GM10266 (cell line): ENCODE measurements at regions not wholly inside any gene's neighbourhood (a gene's known extent, or its start where the extent isn't known, plus 50 kb on each side); places are given as distances from the start of the nearest gene placed in this dataset.
"Not testable (repeated sequence)": the region's sequence is repeated elsewhere in the genome, so short reads cannot be mapped to it uniquely, and the experiment has no call there.

Experiments used
- DNase-seq: peaks from one replicate; pipeline ENCODE4 v3.0.0; 2012; ENCODE audit errors: extremely low spot score
- TF ChIP-seq, protein P1 (sequence below): IDR thresholded peaks from 2 replicates; pipeline ENCODE4 v1.5.1; 2012; ENCODE audit warnings: mild to moderate bottlenecking, low read depth; ENCODE audit not compliant: control insufficient read depth, insufficient read depth; ENCODE audit errors: missing control alignments

DNA sequence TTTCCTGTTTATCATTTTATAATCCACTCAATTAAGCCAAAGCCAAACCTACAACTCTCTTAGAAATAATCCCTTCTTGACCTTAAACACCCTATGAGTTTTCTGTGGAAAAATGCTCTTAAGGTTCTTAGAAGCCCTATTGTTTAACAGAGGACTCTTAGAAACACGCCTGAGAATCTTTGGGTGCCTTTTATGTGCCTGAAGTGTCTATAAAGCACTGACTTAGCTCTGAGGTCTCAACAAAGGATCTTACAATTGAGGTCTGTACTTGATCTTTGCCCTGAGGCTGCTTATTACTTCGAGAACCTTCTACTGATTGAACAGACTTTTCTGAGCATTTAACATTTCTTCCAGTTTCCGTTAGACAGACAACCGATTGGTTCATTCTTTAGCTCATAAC is 353.3 kb upstream of the SORCS1 start:
- TF ChIP-seq, protein P1, sequence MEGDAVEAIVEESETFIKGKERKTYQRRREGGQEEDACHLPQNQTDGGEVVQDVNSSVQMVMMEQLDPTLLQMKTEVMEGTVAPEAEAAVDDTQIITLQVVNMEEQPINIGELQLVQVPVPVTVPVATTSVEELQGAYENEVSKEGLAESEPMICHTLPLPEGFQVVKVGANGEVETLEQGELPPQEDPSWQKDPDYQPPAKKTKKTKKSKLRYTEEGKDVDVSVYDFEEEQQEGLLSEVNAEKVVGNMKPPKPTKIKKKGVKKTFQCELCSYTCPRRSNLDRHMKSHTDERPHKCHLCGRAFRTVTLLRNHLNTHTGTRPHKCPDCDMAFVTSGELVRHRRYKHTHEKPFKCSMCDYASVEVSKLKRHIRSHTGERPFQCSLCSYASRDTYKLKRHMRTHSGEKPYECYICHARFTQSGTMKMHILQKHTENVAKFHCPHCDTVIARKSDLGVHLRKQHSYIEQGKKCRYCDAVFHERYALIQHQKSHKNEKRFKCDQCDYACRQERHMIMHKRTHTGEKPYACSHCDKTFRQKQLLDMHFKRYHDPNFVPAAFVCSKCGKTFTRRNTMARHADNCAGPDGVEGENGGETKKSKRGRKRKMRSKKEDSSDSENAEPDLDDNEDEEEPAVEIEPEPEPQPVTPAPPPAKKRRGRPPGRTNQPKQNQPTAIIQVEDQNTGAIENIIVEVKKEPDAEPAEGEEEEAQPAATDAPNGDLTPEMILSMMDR, result no peak
- no peak for DNase-seq

DNA sequence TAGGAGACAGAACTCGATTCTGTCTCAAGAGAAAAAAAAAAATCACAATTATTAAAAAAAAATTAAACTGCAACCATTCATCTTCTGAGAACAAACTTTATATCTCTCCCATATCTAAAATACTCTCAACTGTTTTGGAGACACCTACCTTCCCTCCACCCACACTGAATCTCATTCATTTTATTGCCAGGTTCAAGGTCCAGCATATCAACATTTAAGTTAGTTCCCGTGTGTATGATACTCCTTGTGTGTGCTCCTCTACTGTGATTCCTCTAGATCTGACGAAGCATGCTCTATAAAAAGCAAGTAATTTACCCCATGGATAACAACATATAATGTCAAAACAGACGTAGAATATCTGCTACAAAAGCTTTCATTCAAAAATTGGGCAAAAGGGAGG is 351.8 kb upstream of the SORCS1 start:
- DNase-seq, result no peak

DNA sequence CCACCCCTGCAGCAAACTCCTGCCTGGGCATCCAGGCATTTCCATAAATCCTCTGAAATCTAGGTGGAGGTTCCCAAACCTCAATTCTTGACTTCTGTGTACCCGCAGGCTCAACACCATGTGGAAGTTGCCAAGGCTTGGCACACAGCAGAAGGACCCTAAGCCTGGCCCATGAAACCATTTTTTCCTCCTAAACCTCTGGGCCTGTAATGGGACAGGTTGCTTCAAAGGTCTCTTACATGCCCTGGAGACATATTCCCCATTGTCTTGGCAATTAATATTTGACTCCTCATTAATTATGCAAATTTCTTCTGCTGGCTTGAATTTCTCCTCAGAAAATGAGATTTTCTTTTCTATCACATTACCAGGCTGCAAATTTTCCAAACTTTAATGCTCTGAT is 339.5 kb upstream of the SORCS1 start:
- not testable (repeated sequence) for DNase-seq

More for the DNA sequence above, 351.8 kb upstream of the SORCS1 start:
- TF ChIP-seq, protein P1, result no peak

DNA sequence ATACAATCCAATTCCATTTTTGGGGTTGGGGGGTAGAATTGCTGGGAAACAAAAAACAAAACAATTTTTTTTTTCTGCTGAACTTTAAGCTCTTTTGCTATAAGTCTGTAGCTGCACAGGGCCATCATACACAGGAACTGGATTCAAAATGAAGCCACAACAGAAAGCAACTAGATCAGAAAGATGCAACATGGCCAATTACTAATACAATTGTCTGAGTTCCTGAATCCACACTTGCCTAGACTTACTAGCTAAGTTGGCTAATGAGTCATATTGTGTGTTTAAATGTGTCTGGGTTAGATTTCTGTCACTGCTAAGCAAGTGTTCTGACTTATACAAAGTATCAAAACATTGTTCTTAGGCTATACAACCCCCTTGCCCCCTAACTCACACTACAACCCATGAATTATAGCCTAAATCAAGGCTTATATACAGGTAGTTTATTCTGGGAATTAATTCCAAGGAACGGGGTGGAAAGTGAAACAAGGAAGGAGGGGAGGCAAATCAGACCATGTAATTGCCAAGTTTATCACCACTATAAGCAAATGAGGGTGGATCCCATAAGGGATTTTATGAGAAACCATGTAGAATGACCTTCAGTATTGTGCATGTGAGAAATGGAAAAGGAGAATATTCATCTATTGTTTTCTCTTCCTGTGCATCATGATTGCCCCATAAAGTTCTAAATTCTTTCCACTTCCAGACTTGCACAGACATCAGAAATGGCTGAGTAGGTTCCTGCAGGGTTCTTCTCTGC is 337.9 kb upstream of the SORCS1 start:
- DNase-seq, result no peak
- TF ChIP-seq, protein P1, result no peak

DNA sequence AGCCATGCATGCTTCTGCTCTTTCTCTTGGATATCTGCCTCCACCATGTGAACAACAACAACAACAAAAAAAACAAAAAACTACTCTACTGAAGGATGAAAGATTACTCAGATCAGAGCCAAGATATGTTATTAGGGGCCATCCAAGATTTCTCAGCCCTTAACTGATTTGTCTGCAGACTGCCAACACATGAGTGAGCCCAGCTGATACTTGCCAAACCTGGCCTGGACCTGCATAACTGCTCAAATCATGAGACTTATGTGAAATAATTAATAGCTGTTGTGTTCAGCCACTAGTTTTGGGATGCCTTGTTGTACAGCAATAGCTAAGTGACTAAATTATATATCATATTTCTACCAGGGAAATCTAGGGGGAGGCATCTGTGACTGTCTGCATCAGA is 334.5 kb upstream of the SORCS1 start:
- TF ChIP-seq, protein P1, result no peak

DNA sequence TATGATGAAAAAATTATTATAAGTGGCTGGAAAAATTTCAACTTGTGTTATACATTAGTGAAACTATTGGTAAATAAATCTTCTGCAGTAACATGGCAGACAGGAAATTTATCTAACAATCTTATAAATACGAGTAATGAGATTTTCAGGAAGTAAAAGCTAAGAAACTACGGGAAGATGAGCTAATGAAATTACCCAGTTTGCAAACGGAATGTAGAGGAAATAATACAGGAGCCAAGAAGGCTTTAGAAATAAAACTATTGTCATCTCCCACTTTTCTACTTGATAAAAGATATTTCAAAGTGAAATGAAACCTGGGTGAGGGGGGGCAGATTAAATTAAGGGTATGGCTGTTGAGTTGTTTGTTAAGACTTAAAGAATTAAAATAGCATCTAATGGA is 332.5 kb upstream of the SORCS1 start:
- DNase-seq, result no peak
- TF ChIP-seq, protein P1, result no peak

More for the DNA sequence above, 334.5 kb upstream of the SORCS1 start:
- no peak for DNase-seq

DNA sequence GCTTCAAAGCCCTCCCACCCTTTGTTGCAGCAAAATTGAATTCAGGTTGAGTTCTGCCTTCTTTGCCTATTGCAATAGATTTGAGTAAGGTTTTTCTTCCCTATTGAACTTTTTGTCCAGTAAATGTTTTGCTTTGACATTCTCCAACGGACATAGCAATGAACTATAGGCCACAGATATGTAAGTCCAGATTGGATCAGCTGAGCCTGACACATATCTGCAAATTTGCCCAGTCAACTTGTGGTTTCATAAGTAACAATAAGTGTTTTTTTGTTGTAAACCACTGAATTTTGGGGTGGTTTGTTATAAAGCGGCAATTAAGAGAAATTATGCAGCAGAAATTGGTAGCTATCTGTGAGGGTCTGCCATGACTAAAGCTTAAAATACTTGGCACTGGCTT is 332.1 kb upstream of the SORCS1 start:
- no peak for DNase-seq
- TF ChIP-seq, protein P1, result no peak

DNA sequence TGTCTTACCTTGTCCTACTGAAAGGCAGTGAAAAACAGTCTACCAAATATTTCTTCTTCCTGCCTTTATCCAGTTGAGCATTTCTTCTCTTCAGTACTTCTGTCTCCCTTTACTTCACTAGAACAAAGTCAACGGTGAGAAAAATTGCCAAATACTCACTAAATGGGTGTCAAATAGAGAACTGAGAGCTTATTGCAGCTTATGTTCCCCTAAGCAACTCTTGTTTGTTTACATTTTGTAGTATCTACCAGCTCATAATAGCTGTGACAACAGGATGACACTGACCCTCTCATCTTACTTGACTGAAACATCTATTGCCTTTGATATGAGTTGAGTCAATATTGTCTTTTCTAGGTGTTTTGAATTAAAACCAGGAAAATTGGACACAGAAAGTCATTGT is 327.9 kb upstream of the SORCS1 start:
- no peak for DNase-seq
- TF ChIP-seq, protein P1, result no peak
